ENCODE measurements at regions not wholly inside any gene's neighbourhood (a gene's known extent, or its start where the extent isn't known, plus 50 kb on each side); places are given as distances from the start of the nearest gene placed in this dataset.
A peak's percentile ranks its signal among the peaks of the same experiment; 100 is the strongest.
"Not testable (repeated sequence)": the region's sequence is repeated elsewhere in the genome, so short reads cannot be mapped to it uniquely, and the experiment has no call there.

- no peak for DNase-seq (ENCODE audit: low read depth, low spot score)
These were observed 739.0 kb upstream of the NCAM2 start for GRCh38 chr21:20259031-20259867.

- no peak for DNase-seq (ENCODE audit: low read depth, low spot score)
These were observed 738.1 kb upstream of the NCAM2 start for GRCh38 chr21:20260124-20260523.

- no peak for DNase-seq (ENCODE audit: low read depth, low spot score)
These were observed 736.8 kb upstream of the NCAM2 start for GRCh38 chr21:20261364-20261763.

- DNase-seq (ENCODE audit: low read depth, low spot score): no peak
These were observed 732.3 kb upstream of the NCAM2 start for GRCh38 chr21:20265707-20266440.

- no peak for DNase-seq (ENCODE audit: low read depth, low spot score)
These were observed 731.8 kb upstream of the NCAM2 start for GRCh38 chr21:20266441-20266710.

- DNase-seq (ENCODE audit: low read depth, low spot score): no peak
These were observed 727.7 kb upstream of the NCAM2 start for GRCh38 chr21:20270365-20271055.

- peak; percentile 88 for DNase-seq (ENCODE audit: low read depth, low spot score)
These were observed 725.3 kb upstream of the NCAM2 start for GRCh38 chr21:20272791-20273362.

- DNase-seq (ENCODE audit: low read depth, low spot score): peak; percentile 16
These were observed 721.8 kb upstream of the NCAM2 start for GRCh38 chr21:20276377-20276776.

- DNase-seq (ENCODE audit: low read depth, low spot score): no peak
These were observed 721.3 kb upstream of the NCAM2 start for GRCh38 chr21:20276954-20277353.

- DNase-seq (ENCODE audit: low read depth, low spot score): no peak
These were observed 714.4 kb upstream of the NCAM2 start for GRCh38 chr21:20283836-20284235.

GRCh38 chr21:20292280-20292679 lies 705.9 kb upstream of the NCAM2 start:
- DNase-seq (ENCODE audit: low read depth, low spot score): no peak

GRCh38 chr21:20292854-20293253 lies 705.4 kb upstream of the NCAM2 start:
- not testable (repeated sequence) for DNase-seq (ENCODE audit: low read depth, low spot score)

- DNase-seq (ENCODE audit: low read depth, low spot score): no peak
These were observed 696.8 kb upstream of the NCAM2 start for GRCh38 chr21:20301395-20301794.

GRCh38 chr21:20302084-20302483 lies 696.1 kb upstream of the NCAM2 start:
- no peak for DNase-seq (ENCODE audit: low read depth, low spot score)

GRCh38 chr21:20306836-20307235 lies 691.4 kb upstream of the NCAM2 start:
- DNase-seq (ENCODE audit: low read depth, low spot score): no peak

- no peak for DNase-seq (ENCODE audit: low read depth, low spot score)
These were observed 689.5 kb upstream of the NCAM2 start for GRCh38 chr21:20308586-20309315.

- no peak for DNase-seq (ENCODE audit: low read depth, low spot score)
These were observed 686.9 kb upstream of the NCAM2 start for GRCh38 chr21:20311234-20311787.

- no peak for DNase-seq (ENCODE audit: low read depth, low spot score)
These were observed 685.2 kb upstream of the NCAM2 start for GRCh38 chr21:20313013-20313412.

- no peak for DNase-seq (ENCODE audit: low read depth, low spot score)
These were observed 683.2 kb upstream of the NCAM2 start for GRCh38 chr21:20315042-20315441.

- no peak for DNase-seq (ENCODE audit: low read depth, low spot score)
These were observed 668.6 kb upstream of the NCAM2 start for GRCh38 chr21:20329636-20330035.

- DNase-seq (ENCODE audit: low read depth, low spot score): no peak
These were observed 667.6 kb upstream of the NCAM2 start for GRCh38 chr21:20330652-20331051.

Data from ELF-1 (cell line).